ENCODE measurements at regions not wholly inside any gene's neighbourhood (a gene's known extent, or its start where the extent isn't known, plus 50 kb on each side); places are given as distances from the start of the nearest gene placed in this dataset.

- H3K4me3 ChIP-seq (ENCODE audit: control insufficient read depth, low read depth, low read length): no peak overlapping the region
- no peak for DNase-seq (ENCODE audit: low read depth)
- no peak for TF ChIP-seq CTCF (conservative IDR thresholded peaks at IDR 0.05; ENCODE audit: control insufficient read depth, insufficient read depth, low read depth, low read length)
Observed at GRCh38 chr6:74964871-74965441, 240.9 kb downstream of the COL12A1 start.

GRCh38 chr6:74956559-74957428 lies 249.1 kb downstream of the COL12A1 start:
- DNase-seq (ENCODE audit: low read depth): no peak
- no peak overlapping the region for H3K4me3 ChIP-seq (ENCODE audit: control insufficient read depth, low read depth, low read length)
- TF ChIP-seq CTCF (conservative IDR thresholded peaks at IDR 0.05; ENCODE audit: control insufficient read depth, insufficient read depth, low read depth, low read length): no peak

GRCh38 chr6:74953708-74954107 lies 252.1 kb downstream of the COL12A1 start:
- no peak overlapping the region for H3K4me3 ChIP-seq (ENCODE audit: control insufficient read depth, low read depth, low read length)
- DNase-seq (ENCODE audit: low read depth): no peak
- TF ChIP-seq CTCF (conservative IDR thresholded peaks at IDR 0.05; ENCODE audit: control insufficient read depth, insufficient read depth, low read depth, low read length): no peak

GRCh38 chr6:74946961-74947360 lies 258.9 kb downstream of the COL12A1 start:
- DNase-seq (ENCODE audit: low read depth): peak; percentile 70
- H3K4me3 ChIP-seq (ENCODE audit: control insufficient read depth, low read depth, low read length): no peak overlapping the region
- TF ChIP-seq CTCF (conservative IDR thresholded peaks at IDR 0.05; ENCODE audit: control insufficient read depth, insufficient read depth, low read depth, low read length): no peak

- DNase-seq (ENCODE audit: low read depth): no peak
- TF ChIP-seq CTCF (conservative IDR thresholded peaks at IDR 0.05; ENCODE audit: control insufficient read depth, insufficient read depth, low read depth, low read length): no peak
Observed at GRCh38 chr6:74942130-74942529, 263.7 kb downstream of the COL12A1 start.

GRCh38 chr6:74941424-74941823 lies 264.4 kb downstream of the COL12A1 start:
- DNase-seq (ENCODE audit: low read depth): no peak
- TF ChIP-seq CTCF (conservative IDR thresholded peaks at IDR 0.05; ENCODE audit: control insufficient read depth, insufficient read depth, low read depth, low read length): no peak
- no peak overlapping the region for H3K4me3 ChIP-seq (ENCODE audit: control insufficient read depth, low read depth, low read length)

More at GRCh38 chr6:74942130-74942529, 263.7 kb downstream of the COL12A1 start:
- no peak overlapping the region for H3K4me3 ChIP-seq (ENCODE audit: control insufficient read depth, low read depth, low read length)

All from fibroblast of mammary gland (primary cell).